GM06990 (cell line): ENCODE measurements at regions not wholly inside any gene's neighbourhood (a gene's known extent, or its start where the extent isn't known, plus 50 kb on each side); places are given as distances from the start of the nearest gene placed in this dataset.

Experiments
- DNase-seq: peaks from one replicate; pipeline ENCODE4 v3.0.0-alpha.2; 2011; ENCODE audit not compliant: insufficient read length; ENCODE audit errors: extremely low read depth
- H3K27me3 ChIP-seq: replicated peaks from 2 replicates; pipeline ENCODE4 v1.6.0; 2011; ENCODE audit warnings: low read length; ENCODE audit not compliant: control insufficient read depth, insufficient read depth
- H3K36me3 ChIP-seq: 2 replicates; pipeline ENCODE4 v1.5.1; 2011; ENCODE audit warnings: low read length; ENCODE audit not compliant: control insufficient read depth, insufficient read depth
- H3K4me3 ChIP-seq: replicated peaks from 2 replicates; pipeline ENCODE4 v1.5.1; 2011; ENCODE audit warnings: low read depth, mild to moderate bottlenecking, control low read depth, low read length
- TF ChIP-seq, protein P1 (sequence below): IDR thresholded peaks from 2 replicates; pipeline ENCODE4 v1.5.1; 2011; ENCODE audit warnings: low read length, control low read depth, mild to moderate bottlenecking, inconsistent platforms; ENCODE audit not compliant: insufficient read depth, poor library complexity, severe bottlenecking

DNA sequence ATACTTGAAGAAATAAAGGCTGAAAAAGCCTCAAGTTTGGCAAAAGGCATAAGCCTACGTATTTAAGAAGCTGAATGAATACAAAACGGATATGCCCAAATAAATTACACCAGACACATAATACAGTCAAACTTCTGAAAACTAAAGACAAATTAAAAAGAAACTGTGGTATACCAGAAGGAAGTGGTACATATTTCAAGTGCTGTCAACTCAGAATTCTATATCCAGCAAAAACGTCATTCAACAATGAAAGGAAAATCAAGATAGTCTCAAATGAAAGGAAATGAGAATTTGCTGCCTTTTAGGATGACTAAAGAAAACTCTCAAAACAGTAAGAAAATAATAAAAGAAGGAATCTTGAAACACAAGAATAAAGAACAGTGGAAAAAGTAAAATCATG lies 69.5 kb downstream of the POLR1D start:
- H3K36me3 ChIP-seq: no peaks in the 10 kb centered on the region
- TF ChIP-seq, protein P1, sequence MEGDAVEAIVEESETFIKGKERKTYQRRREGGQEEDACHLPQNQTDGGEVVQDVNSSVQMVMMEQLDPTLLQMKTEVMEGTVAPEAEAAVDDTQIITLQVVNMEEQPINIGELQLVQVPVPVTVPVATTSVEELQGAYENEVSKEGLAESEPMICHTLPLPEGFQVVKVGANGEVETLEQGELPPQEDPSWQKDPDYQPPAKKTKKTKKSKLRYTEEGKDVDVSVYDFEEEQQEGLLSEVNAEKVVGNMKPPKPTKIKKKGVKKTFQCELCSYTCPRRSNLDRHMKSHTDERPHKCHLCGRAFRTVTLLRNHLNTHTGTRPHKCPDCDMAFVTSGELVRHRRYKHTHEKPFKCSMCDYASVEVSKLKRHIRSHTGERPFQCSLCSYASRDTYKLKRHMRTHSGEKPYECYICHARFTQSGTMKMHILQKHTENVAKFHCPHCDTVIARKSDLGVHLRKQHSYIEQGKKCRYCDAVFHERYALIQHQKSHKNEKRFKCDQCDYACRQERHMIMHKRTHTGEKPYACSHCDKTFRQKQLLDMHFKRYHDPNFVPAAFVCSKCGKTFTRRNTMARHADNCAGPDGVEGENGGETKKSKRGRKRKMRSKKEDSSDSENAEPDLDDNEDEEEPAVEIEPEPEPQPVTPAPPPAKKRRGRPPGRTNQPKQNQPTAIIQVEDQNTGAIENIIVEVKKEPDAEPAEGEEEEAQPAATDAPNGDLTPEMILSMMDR: no peak
- DNase-seq: no peak
- no peak overlapping the region for H3K4me3 ChIP-seq
- no peaks in the 10 kb centered on the region for H3K27me3 ChIP-seq

DNA sequence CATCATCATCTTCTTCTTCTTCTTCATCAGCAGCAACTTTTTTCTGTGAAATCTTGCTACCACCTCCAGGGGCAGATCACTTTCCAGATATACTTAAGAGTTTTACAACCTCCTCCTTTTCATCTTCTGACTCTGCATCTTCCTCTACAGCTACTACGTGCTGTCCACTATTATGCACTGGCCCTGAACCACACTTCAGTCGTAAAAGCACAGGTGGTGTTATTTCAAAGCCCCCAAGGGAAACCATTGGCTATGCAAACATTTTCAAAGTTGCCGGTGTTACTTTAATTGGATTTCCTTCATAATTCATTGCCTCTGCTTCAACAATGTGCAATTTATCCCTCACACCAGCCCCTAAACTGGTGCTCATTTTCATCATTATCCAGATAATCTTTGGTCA lies 75.0 kb downstream of the POLR1D start:
- TF ChIP-seq, protein P1: no peak
- H3K36me3 ChIP-seq: no peaks in the 10 kb centered on the region
- H3K27me3 ChIP-seq: no peaks in the 10 kb centered on the region
- H3K4me3 ChIP-seq: no peak overlapping the region
- DNase-seq: no peak

DNA sequence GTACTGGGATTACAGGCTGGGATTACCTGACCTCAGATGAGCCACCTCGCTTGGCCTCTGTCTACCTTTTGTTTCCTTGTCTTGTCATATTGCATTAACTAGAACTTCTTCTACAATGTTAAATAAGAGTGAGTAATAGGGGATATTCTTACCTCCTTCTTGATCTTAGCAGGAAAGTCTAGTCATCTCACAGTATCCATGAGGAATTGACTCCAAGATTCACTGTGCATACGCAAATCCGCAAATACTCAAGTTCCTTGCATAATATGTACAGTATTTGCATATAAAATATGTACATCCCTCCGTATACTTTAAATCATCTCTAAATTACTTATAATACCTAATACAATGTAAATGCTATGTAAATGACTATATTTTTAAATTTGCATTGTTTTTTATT lies 78.3 kb downstream of the POLR1D start:
- no peaks in the 10 kb centered on the region for H3K36me3 ChIP-seq
- H3K27me3 ChIP-seq: no peaks in the 10 kb centered on the region
- DNase-seq: no peak
- no peak overlapping the region for H3K4me3 ChIP-seq
- TF ChIP-seq, protein P1: no peak

DNA sequence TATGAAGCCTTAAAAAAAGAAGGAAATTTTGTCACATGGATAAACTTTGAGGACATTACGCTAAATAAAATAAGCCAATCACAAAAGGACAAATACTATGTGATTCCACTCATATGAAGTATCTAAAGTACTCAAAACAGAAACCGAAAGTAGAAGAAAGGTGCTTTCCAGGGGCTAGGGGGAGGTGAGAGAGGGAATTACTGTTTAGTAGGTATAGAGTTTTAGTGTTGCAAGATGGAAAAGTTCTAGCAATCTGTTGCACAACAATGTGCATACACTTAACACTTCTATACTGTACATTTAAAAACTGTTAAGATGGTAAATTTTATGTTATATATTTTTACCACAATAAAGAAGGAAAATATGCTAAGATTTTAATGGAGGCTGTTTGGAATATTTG lies 83.0 kb downstream of the POLR1D start:
- Histone ChIP-seq H3K36me3 (no peaks in the 10 kb centered on the region), H3K4me3 (no peak overlapping the region), H3K27me3 (no peaks in the 10 kb centered on the region; the same call in 1 of the 2 replicates)
- DNase-seq: no peak
- TF ChIP-seq, protein P1: no peak

DNA sequence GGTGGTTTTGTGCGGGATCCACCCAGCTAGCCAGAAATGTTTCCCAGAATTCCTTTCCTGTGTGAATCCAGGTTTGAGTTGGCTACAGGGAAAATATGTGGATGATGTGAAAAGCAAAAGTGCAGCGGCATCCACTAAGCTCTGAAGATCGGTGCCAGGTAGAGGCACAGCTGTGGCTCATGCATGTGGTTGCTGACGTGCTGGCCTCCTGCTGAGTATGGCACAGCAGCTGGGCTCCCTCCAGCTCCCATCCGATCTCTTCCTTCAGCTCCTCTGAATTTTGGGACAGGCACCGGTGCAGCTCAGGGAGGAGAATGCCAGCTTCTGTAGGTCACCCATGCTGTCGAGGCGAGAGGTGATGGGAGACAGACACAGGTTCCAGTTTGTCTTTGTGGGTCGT lies 84.0 kb upstream of the GSX1 start:
- TF ChIP-seq, protein P1: no peak
- Histone ChIP-seq H3K36me3 (no peaks in the 10 kb centered on the region), H3K27me3 (no peaks in the 10 kb centered on the region; the same call in 1 of the 2 replicates), H3K4me3 (no peak overlapping the region)
- DNase-seq: no peak

DNA sequence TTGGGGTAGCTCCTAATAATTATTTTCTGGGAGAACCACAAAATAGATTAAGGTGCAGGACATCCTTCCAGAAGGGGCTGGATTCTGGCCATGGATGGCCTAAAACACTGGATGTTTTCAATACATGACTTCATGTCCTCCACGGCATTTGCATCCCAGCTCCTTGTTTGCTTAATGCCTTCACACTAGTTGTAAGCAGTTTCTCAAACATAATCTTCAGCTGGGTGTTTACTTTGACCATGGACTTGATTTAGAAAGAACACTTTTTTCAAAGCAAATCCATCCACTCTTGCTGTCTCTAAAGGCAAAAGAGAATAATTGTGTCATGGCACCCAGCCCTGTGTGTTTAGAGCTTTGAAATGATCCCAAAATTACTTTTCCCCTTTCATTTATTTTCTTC lies 82.5 kb upstream of the GSX1 start:
- Histone ChIP-seq H3K4me3 (no peak overlapping the region), H3K27me3 (no peaks in the 10 kb centered on the region; the same call in 1 of the 2 replicates), H3K36me3 (no peaks in the 10 kb centered on the region)
- DNase-seq: no peak
- TF ChIP-seq, protein P1: no peak
